Motor neuron (in vitro differentiated cells): ENCODE measurements at regions not wholly inside any gene's neighbourhood (a gene's known extent, or its start where the extent isn't known, plus 50 kb on each side); places are given as distances from the start of the nearest gene placed in this dataset.

ENCODE experiments used
- ATAC-seq, 8 experiments: fragments of 200-7000 bp; cut with Tn5 transposase; replicated peaks in 6 of 8; 2 replicates each; pipeline ENCODE4 v1.8.0; 2021; ENCODE audit warnings: mild to moderate bottlenecking in 8 of 8, moderate library complexity in 8 of 8
- H3K27ac ChIP-seq, 2 donors: fragments of 250-450 bp; sonication (Bioruptor Pico); 2 replicates each; pipeline ENCODE4 v1.9.0; 2021; ENCODE audit warnings: antibody characterized with exemption in 2 of 2, mild to moderate bottlenecking in 2 of 2, moderate library complexity in 1 of 2
- H3K4me1 ChIP-seq, 2 donors: fragments of 250-450 bp; sonication (Bioruptor Pico); replicated peaks in 1 of 2; 2 replicates each; pipeline ENCODE4 v1.6.1; 2021; ENCODE audit warnings: antibody characterized with exemption in 2 of 2, mild to moderate bottlenecking in 2 of 2, moderate library complexity in 1 of 2
- H3K4me3 ChIP-seq, 5 donors: fragments of 250-450 bp; sonication (Bioruptor Pico); 2 replicates each; pipeline ENCODE4 v1.9.0; 2021; ENCODE audit warnings: antibody characterized with exemption in 5 of 5, mild to moderate bottlenecking in 5 of 5, moderate library complexity in 4 of 5
- WGBS, 10 experiments: fragments of 450-650 bp; shearing (Covaris generic); methylation state at CpG; one replicate each; pipeline ENCODE4 v1.0.0; 2022; 5-methylcytosine and 5-hydroxymethylcytosine counted together
- in situ Hi-C, 9 experiments: fragments of 400-800 bp; cut with MboI; loops; one replicate each; pipeline ENCODE4 v1.15.0; 2021; ENCODE audit warnings: low sequenced_read_pairs in 9 of 9, low pct_unique_long_range_greater_than_20kb in 2 of 9; ENCODE audit not compliant: unreplicated experiment in 9 of 9

- Histone ChIP-seq H3K4me3 (no peak overlapping the region), H3K4me1 (peaks cover 13 to 18% of the 10 kb centered on the region in 2 donors), H3K27ac (no peak overlapping the region)
- peak; percentile 81 to 100 (median 97) for ATAC-seq
- 0 to 33% (median 26%) methylated on average over 1 to 5 of the region's 5 CpGs; no CpG with 5 or more reads in 1 of the 10 experiments for WGBS, 10 experiments
- in situ Hi-C loops: loop anchor here in 3 of 9 experiments (25.0 kb wide), 2 partner anchors 424 to 1949 kb away; no protein-coding TSS in a partner anchor
Observed at GRCh38 chr3:66938338-66938963, 59.7 kb upstream of the KBTBD8 start.

GRCh38 chr3:66948041-66948440, 50.1 kb upstream of the KBTBD8 start:
- WGBS, 10 experiments: 36 to 100% (median 100%) methylated on average over 1 to 2 of the region's 2 CpGs; no CpG with 5 or more reads in 1 of the 10 experiments
- H3K4me1 ChIP-seq: peaks cover 6 to 14% of the 10 kb centered on the region in 2 donors
- ATAC-seq: no peak
- no peak overlapping the region for H3K27ac ChIP-seq
- in situ Hi-C loops: loop anchor here in 3 of 9 experiments (25.0 kb wide), 2 partner anchors 414 to 1939 kb away; no protein-coding TSS in a partner anchor
- no peak overlapping the region for H3K4me3 ChIP-seq
